ENCODE measurements at regions not wholly inside any gene's neighbourhood (a gene's known extent, or its start where the extent isn't known, plus 50 kb on each side); places are given as distances from the start of the nearest gene placed in this dataset.
"Not testable (repeated sequence)": the region's sequence is repeated elsewhere in the genome, so short reads cannot be mapped to it uniquely, and the experiment has no call there.

GRCh38 chr10:108319434-108320222 is 1155.1 kb upstream of the SORCS1 start:
- in situ Hi-C loops (cut with MboI; ENCODE audit: low sequenced_read_pairs): no loop called here

DNA sequence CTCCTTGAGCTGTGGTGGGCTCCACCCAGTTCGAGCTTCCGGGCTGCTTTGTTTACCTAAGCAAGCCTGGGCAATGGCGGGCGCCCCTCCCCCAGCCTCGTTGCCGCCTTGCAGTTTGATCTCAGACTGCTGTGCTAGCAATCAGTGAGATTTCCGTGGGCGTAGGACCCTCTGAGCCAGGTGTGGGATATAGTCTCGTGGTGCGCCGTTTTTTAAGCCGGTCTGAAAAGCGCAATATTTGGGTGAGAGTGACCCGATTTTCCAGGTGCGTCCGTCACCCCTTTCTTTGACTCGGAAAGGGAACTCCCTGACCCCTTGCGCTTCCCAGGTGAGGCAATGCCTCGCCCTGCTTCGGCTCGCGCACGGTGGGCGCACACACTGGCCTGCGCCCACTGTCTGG is 1151.1 kb upstream of the SORCS1 start:
- in situ Hi-C loops (cut with MboI; ENCODE audit: low sequenced_read_pairs): not testable (repeated sequence)

GRCh38 chr10:108307925-108308312 is 1143.4 kb upstream of the SORCS1 start:
- in situ Hi-C loops (cut with MboI; ENCODE audit: low sequenced_read_pairs): no loop called here

GRCh38 chr10:108307250-108307924 is 1142.9 kb upstream of the SORCS1 start:
- in situ Hi-C loops (cut with MboI; ENCODE audit: low sequenced_read_pairs): no loop called here

DNA sequence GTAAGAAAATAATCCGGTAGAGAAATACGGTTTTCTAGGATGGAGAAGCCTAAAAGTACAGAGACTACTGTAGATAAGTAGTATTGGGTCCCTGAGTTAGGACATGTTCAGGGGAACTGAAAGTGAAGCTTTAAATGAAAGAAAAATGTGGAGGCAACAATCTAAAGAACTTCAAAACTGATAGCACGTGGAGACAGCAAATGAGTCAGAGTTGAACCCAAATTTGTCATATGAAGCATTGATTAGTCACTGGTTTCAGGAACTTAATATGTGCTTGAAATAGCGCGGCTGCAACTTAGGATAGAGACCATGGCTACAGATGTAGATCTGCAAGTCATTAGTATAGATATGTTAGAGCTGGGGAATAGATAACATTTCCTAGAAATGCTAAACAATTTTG is 1138.6 kb upstream of the SORCS1 start:
- in situ Hi-C loops (cut with MboI; ENCODE audit: low sequenced_read_pairs): no loop called here

GRCh38 chr10:108301002-108301401 is 1136.5 kb upstream of the SORCS1 start:
- in situ Hi-C loops (cut with MboI; ENCODE audit: low sequenced_read_pairs): no loop called here

DNA sequence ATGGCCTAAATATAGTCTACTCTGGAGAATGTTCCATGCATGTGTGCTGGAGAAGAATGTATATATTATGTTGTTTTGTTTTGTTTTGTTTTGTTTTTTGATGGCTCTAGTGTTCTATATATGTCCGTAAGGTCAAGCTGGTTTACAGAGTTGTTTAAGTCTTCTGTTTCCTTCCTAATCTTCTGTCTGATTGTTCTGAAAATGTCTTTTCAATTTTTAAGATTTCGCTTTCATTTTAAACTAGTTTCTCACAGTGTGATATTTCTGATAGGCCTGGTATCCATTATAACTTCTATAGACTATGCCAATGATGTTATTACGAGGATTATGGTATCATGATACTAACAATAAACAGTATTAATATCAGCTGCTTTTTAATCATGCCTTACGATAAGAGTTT is 1126.3 kb upstream of the SORCS1 start:
- in situ Hi-C loops (cut with MboI; ENCODE audit: low sequenced_read_pairs): no loop called here

- in situ Hi-C loops (cut with MboI; ENCODE audit: low sequenced_read_pairs): no loop called here
Measured at GRCh38 chr10:108275895-108276685, 1111.6 kb upstream of the SORCS1 start.

- in situ Hi-C loops (cut with MboI; ENCODE audit: low sequenced_read_pairs): no loop called here
Measured at GRCh38 chr10:108260383-108260906, 1095.9 kb upstream of the SORCS1 start.

DNA sequence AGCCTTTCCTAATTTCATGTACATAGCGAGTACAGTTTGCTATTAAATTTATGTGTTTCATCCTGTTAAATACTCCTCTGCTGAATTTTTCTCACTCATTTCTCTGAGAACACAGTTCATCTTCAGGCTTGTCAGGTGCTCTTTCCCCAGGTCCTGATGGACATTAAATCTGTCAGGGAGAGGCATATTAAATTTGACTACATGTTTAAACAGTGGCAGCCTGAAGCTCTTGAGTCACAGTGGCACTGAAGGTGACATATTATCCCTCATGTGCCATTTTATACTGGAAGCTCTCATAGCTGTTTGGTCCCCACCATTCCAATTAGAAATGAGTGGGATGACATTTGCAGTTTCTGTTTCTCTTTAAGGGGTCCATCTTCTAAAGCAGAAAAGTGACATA is 1089.6 kb upstream of the SORCS1 start:
- in situ Hi-C loops (cut with MboI; ENCODE audit: low sequenced_read_pairs): no loop called here

DNA sequence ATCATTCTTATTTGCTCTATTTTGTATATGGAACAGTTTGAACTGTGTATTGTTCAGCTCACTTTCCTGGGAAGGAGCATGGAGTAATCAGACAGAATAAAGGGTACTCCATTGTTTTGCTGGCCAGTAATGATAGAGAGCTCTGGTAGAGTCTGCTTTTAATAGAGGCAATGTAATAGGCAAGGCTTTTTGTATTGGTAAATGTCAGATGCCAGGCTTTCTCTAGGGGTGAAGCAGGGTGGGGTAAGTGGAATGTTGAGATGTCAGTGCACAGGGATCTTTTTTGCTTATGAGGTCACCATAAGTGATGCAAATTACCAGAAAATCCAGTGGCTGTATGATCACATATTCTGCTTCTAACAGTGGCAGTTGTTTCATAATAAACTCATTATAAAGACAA is 1088.3 kb upstream of the SORCS1 start:
- in situ Hi-C loops (cut with MboI; ENCODE audit: low sequenced_read_pairs): no loop called here

DNA sequence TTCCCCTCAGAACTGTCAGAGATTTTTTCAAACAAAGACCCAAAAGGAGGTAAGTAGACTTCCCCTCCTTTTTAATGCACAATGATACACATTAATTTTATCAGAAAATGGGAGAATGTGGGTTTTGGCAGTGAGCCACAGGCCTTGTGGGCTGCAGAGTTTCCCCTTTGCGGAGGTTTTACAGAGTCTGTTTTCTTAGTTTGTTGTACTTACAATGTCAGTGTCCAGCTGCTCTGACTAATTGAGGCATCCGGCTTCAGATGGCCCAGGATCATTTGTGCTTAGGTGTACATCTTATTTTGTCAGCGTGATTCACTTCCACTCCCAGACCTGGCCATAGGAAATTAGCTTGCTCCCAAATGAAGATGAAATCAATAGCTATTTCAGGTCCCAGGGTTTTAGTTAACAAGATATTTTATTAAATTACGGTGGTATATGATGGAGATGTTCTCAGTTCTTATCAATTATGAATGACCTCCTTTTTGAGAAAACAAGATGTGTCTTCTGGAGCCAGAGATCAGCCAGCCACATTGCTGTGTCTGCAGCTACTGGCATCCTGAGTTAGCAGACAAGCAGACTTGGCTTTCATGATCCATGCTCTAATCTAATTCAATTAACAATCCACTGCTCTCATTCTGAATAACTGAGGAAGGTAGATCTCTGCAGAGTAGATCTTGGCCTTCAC is 1086.6 kb upstream of the SORCS1 start:
- in situ Hi-C loops (cut with MboI; ENCODE audit: low sequenced_read_pairs): no loop called here

GRCh38 chr10:108249940-108250339 is 1085.4 kb upstream of the SORCS1 start:
- in situ Hi-C loops (cut with MboI; ENCODE audit: low sequenced_read_pairs): no loop called here

GRCh38 chr10:108244443-108245228 is 1080.1 kb upstream of the SORCS1 start:
- in situ Hi-C loops (cut with MboI; ENCODE audit: low sequenced_read_pairs): no loop called here

- in situ Hi-C loops (cut with MboI; ENCODE audit: low sequenced_read_pairs): no loop called here
Measured at GRCh38 chr10:108241166-108241565, 1076.7 kb upstream of the SORCS1 start.

GRCh38 chr10:108238261-108238660 is 1073.8 kb upstream of the SORCS1 start:
- in situ Hi-C loops (cut with MboI; ENCODE audit: low sequenced_read_pairs): no loop called here

DNA sequence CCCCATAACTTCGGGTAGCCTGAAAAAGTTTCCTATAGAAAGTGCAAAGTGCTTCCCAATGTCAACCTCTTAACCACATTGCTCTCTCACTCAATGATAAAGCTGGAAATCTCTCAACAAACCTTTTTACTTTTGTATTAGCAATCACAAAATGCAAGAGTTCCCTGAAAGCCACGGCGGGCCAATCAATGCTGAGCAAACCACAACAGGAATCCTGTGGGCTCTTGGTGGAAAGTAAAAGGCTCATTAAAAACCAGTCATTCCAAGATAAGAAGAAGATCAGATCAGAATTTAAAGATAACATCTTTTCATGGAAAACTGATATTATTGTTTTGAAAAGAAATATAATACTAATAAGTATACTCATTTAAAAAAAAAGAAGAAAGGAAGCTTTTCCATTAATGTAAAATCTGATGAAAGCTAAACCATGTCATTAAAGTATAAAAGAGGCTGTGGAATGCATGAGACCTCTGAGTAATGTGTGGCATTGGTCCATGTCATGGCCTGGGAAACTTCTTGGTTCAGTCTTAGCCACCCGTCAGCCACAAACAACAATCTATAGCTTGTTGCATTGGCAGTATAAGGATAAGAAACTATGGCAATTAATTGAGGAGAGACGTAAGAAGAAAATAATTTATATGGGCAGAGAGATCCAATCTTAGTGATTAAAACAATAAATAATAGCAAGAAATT is 1066.1 kb upstream of the SORCS1 start:
- in situ Hi-C loops (cut with MboI; ENCODE audit: low sequenced_read_pairs): no loop called here

- in situ Hi-C loops (cut with MboI; ENCODE audit: low sequenced_read_pairs): no loop called here
Measured at GRCh38 chr10:108208732-108209131, 1044.2 kb upstream of the SORCS1 start.

GRCh38 chr10:108208038-108208437 is 1043.5 kb upstream of the SORCS1 start:
- in situ Hi-C loops (cut with MboI; ENCODE audit: low sequenced_read_pairs): no loop called here

Measured in HL-60/S4 treated with phorbol 12-myristate 13-acetate at 8.2 ng/mL for 4 days and 3 days (cell line).